ENCODE measurements at regions not wholly inside any gene's neighbourhood (a gene's known extent, or its start where the extent isn't known, plus 50 kb on each side); places are given as distances from the start of the nearest gene placed in this dataset.
"Not testable (repeated sequence)": the region's sequence is repeated elsewhere in the genome, so short reads cannot be mapped to it uniquely, and the experiment has no call there.

GRCh38 chr3:16697443-16698147, 92.4 kb upstream of the DAZL start:
- H3K9me3 Mint-ChIP-seq = no peaks in the 10 kb centered on the region
- H3K4me3 Mint-ChIP-seq = no peak overlapping the region
- H3K27ac Mint-ChIP-seq = peak overlapping the region in 1 of 3 experiments; percentile 5
- no peak for TF ChIP-seq CTCF (IDR thresholded peaks at IDR 0.05; ENCODE audit: unreplicated experiment in 3 of 3)
- peaks cover 16% of the 10 kb centered on the region for H3K27me3 Mint-ChIP-seq (ENCODE audit: low read depth)
- H3K4me1 Mint-ChIP-seq = peaks cover 11% of the 10 kb centered on the region
- H3K36me3 Mint-ChIP-seq (ENCODE audit: low read depth) = no peaks in the 10 kb centered on the region

GRCh38 chr3:16700651-16701050, 95.4 kb upstream of the DAZL start:
- H3K27ac Mint-ChIP-seq = no peak overlapping the region
- H3K9me3 Mint-ChIP-seq = no peaks in the 10 kb centered on the region
- H3K36me3 Mint-ChIP-seq (ENCODE audit: low read depth) = no peaks in the 10 kb centered on the region
- H3K27me3 Mint-ChIP-seq (ENCODE audit: low read depth) = peaks cover 18% of the 10 kb centered on the region
- no peak overlapping the region for H3K4me3 Mint-ChIP-seq
- no peak for TF ChIP-seq CTCF (IDR thresholded peaks at IDR 0.05; ENCODE audit: unreplicated experiment in 3 of 3)
- H3K4me1 Mint-ChIP-seq = peaks cover 11% of the 10 kb centered on the region

GRCh38 chr3:16704941-16705340, 99.7 kb upstream of the DAZL start:
- no peak for TF ChIP-seq CTCF (IDR thresholded peaks at IDR 0.05; ENCODE audit: unreplicated experiment in 3 of 3)
- H3K27ac Mint-ChIP-seq = no peak overlapping the region
- peaks cover 15% of the 10 kb centered on the region for H3K27me3 Mint-ChIP-seq (ENCODE audit: low read depth)
- H3K36me3 Mint-ChIP-seq (ENCODE audit: low read depth) = no peaks in the 10 kb centered on the region
- H3K9me3 Mint-ChIP-seq = peaks cover 8% of the 10 kb centered on the region
- H3K4me3 Mint-ChIP-seq = no peak overlapping the region
- no peaks in the 10 kb centered on the region for H3K4me1 Mint-ChIP-seq

GRCh38 chr3:16707260-16707659, 102.0 kb upstream of the DAZL start:
- no peaks in the 10 kb centered on the region for H3K4me1 Mint-ChIP-seq
- H3K27me3 Mint-ChIP-seq (ENCODE audit: low read depth) = peaks cover 5% of the 10 kb centered on the region
- H3K27ac Mint-ChIP-seq = no peak overlapping the region
- H3K9me3 Mint-ChIP-seq = peaks cover 8% of the 10 kb centered on the region
- no peaks in the 10 kb centered on the region for H3K36me3 Mint-ChIP-seq (ENCODE audit: low read depth)
- no peak for TF ChIP-seq CTCF (IDR thresholded peaks at IDR 0.05; ENCODE audit: unreplicated experiment in 3 of 3)
- H3K4me3 Mint-ChIP-seq = no peak overlapping the region

- no peak overlapping the region for H3K27ac Mint-ChIP-seq
- H3K4me1 Mint-ChIP-seq = no peaks in the 10 kb centered on the region
- peaks cover 13% of the 10 kb centered on the region for H3K9me3 Mint-ChIP-seq
- H3K36me3 Mint-ChIP-seq (ENCODE audit: low read depth) = no peaks in the 10 kb centered on the region
- no peak for TF ChIP-seq CTCF (IDR thresholded peaks at IDR 0.05; ENCODE audit: unreplicated experiment in 3 of 3)
- no peak overlapping the region for H3K4me3 Mint-ChIP-seq
- no peaks in the 10 kb centered on the region for H3K27me3 Mint-ChIP-seq (ENCODE audit: low read depth)
Observed at GRCh38 chr3:16708285-16708684, 103.1 kb upstream of the DAZL start.

- H3K36me3 Mint-ChIP-seq (ENCODE audit: low read depth); H3K4me1 Mint-ChIP-seq; H3K27ac Mint-ChIP-seq; H3K4me3 Mint-ChIP-seq; H3K27me3 Mint-ChIP-seq (ENCODE audit: low read depth): not testable (repeated sequence)
- H3K9me3 Mint-ChIP-seq = peaks cover 20% of the 10 kb centered on the region
Observed at GRCh38 chr3:16711691-16712090, 106.5 kb upstream of the DAZL start.

Measured in nephron (organoid).